K562 (cell line): ENCODE measurements at regions not wholly inside any gene's neighbourhood (a gene's known extent, or its start where the extent isn't known, plus 50 kb on each side); places are given as distances from the start of the nearest gene placed in this dataset.

Experiments
- ATAC-seq: fragments of 200-7000 bp; cut with Tn5 transposase; 3 replicates; pipeline ENCODE4 v1.9.1; 2020; ENCODE audit warnings: moderate library complexity
- BruUV-seq: library from RNA; stranded (reverse); fragments of 400-500 nt; replicated peaks from 2 replicates; lab custom pipeline; 2021; lab: Mats Ljungman, UMichigan
- CTCF ChIA-PET: fragments of 300-600 bp; formaldehyde crosslinking; extraction: SDS; loops from one replicate; lab custom pipeline; 2021; ENCODE audit warnings: low intra/inter-chr PET ratio; lab: Yijun Ruan, JAX
- POLR2A ChIA-PET: fragments of 300-600, 350-650 bp; sonication (Branson Sonifier 250); formaldehyde crosslinking; extraction: SDS; loops from one replicate; lab custom pipeline; 2021; ENCODE audit warnings: antibody characterized with exemption, inconsistent platforms; lab: Yijun Ruan, JAX
- DNase-seq, 4 experiments: peaks; one replicate each; pipeline versions ENCODE4 v3.0.0 to v3.0.0-alpha.2; 2011 to 2018; ENCODE audit warnings: low spot score in 3 of 4, mixed read lengths in 3 of 4; ENCODE audit errors: extremely low read depth in 1 of 4
- FAIRE-seq: peaks from 2 replicates; lab custom pipeline; 2011; peaks lifted over from hg19 to GRCh38; lab: Jason Lieb, UNC
- H2AFZ ChIP-seq: 2 replicates; pipeline ENCODE4 v1.6.0; 2011; ENCODE audit warnings: low read depth, low read length, control low read depth, inconsistent platforms
- H3K27ac ChIP-seq: fragments of 200-600 bp; 3 replicates; pipeline ENCODE4 v1.8.0; 2011; ENCODE audit warnings: low read depth, mild to moderate bottlenecking, control low read depth, inconsistent platforms, low read length, moderate library complexity, mixed read lengths; ENCODE audit errors: extremely low read depth
- H3K27me3 ChIP-seq, 2 experiments: fragments of 300-600 bp in 1 of 2; 2 replicates in 1 of 2; 3 replicates in 1 of 2; pipeline versions ENCODE4 v1.6.0 to v1.8.0; 2011; ENCODE audit warnings: inconsistent platforms in 2 of 2, low read length in 2 of 2, mild to moderate bottlenecking in 1 of 2, mixed read lengths in 1 of 2, moderate library complexity in 1 of 2; ENCODE audit not compliant: control insufficient read depth in 2 of 2, insufficient read depth in 2 of 2
- H3K36me3 ChIP-seq: fragments of 300-600 bp; 3 replicates; pipeline ENCODE4 v1.8.0; 2011; ENCODE audit warnings: mild to moderate bottlenecking, low read length, inconsistent platforms; ENCODE audit not compliant: control insufficient read depth, insufficient read depth
- H3K4me1 ChIP-seq, 2 experiments: fragments of 200-600 bp in 1 of 2; replicated peaks in 1 of 2; 2 replicates in 1 of 2; 3 replicates in 1 of 2; pipeline versions ENCODE4 v1.5.1 to v1.8.0; 2011; ENCODE audit warnings: inconsistent platforms in 2 of 2, low read length in 2 of 2, mild to moderate bottlenecking in 1 of 2, mixed read lengths in 1 of 2, moderate library complexity in 1 of 2; ENCODE audit not compliant: control insufficient read depth in 2 of 2, insufficient read depth in 2 of 2
- H3K4me2 ChIP-seq: 2 replicates; pipeline ENCODE4 v1.6.1; 2011; ENCODE audit warnings: low read length, control low read depth, inconsistent platforms, mixed read lengths; ENCODE audit not compliant: insufficient read depth
- H3K4me3 ChIP-seq: fragments of 200-600 bp; sonication (generic), shearing (Covaris generic); 2 replicates; pipeline ENCODE4 v1.5.1; 2016; ENCODE audit warnings: control low read depth, inconsistent platforms
- H3K79me2 ChIP-seq: fragments of 200-600 bp; 3 replicates; pipeline ENCODE4 v1.8.0; 2011; ENCODE audit warnings: low read length, inconsistent platforms; ENCODE audit not compliant: control insufficient read depth, insufficient read depth
- H3K9ac ChIP-seq, 2 experiments: 2 replicates each; pipeline versions ENCODE4 v1.6.0 to v1.6.1; 2011; ENCODE audit warnings: low read depth in 2 of 2, low read length in 2 of 2, control low read depth in 1 of 2, inconsistent platforms in 1 of 2, mild to moderate bottlenecking in 1 of 2, mixed read lengths in 1 of 2; ENCODE audit not compliant: insufficient read depth in 1 of 2
- H3K9me1 ChIP-seq: one replicate; pipeline ENCODE4 v1.6.0; 2011; ENCODE audit warnings: inconsistent platforms, mild to moderate bottlenecking, low read length, moderate library complexity; ENCODE audit not compliant: control insufficient read depth, insufficient read depth
- H3K9me3 ChIP-seq: replicated peaks from 2 replicates; pipeline ENCODE4 v1.5.1; 2011; ENCODE audit warnings: low read depth, low read length, inconsistent platforms; ENCODE audit not compliant: control insufficient read depth, insufficient read depth
- H4K20me1 ChIP-seq: replicated peaks from 2 replicates; pipeline ENCODE4 v1.6.1; 2011; ENCODE audit warnings: low read length, inconsistent platforms, mixed read lengths; ENCODE audit not compliant: control insufficient read depth, insufficient read depth
- MTA3 ChIP-seq: fragments of 450-650 bp; formaldehyde crosslinking; IDR thresholded peaks from 2 replicates; pipeline ENCODE4 v1.6.1; 2017; ENCODE audit warnings: mild to moderate bottlenecking, borderline replicate concordance
- RAD51 ChIP-seq: fragments of 450-650 bp; IDR thresholded peaks from 2 replicates; pipeline ENCODE4 v1.7.1; 2016; ENCODE audit warnings: low read depth, mild to moderate bottlenecking, borderline replicate concordance
- SETDB1 ChIP-seq: IDR thresholded peaks from one replicate; pipeline ENCODE4 v1.6.1; 2012; ENCODE audit warnings: low read length, control low read depth, inconsistent platforms
- TCF7L2 ChIP-seq: fragments of 150-350 bp; IDR thresholded peaks from 2 replicates; pipeline ENCODE4 v1.6.1; 2016; ENCODE audit warnings: low read depth, mild to moderate bottlenecking, low read length, moderate library complexity
- THRAP3 ChIP-seq: fragments of 450-650 bp; IDR thresholded peaks from 2 replicates; pipeline ENCODE4 v1.6.1; 2016; ENCODE audit warnings: mild to moderate bottlenecking, inconsistent platforms, borderline replicate concordance
- WHSC1 ChIP-seq: IDR thresholded peaks from one replicate; pipeline ENCODE4 v1.6.1; 2012; ENCODE audit warnings: low read length, control low read depth, inconsistent platforms
- ZNF551 ChIP-seq: fragments of 250-450 bp; sonication (Bioruptor Pico); IDR thresholded peaks from 2 replicates; pipeline ENCODE4 v1.5.0; 2021; ENCODE audit warnings: mild to moderate bottlenecking, moderate library complexity
- WGBS: fragments of 100-300 bp; shearing (Covaris generic); methylation state at CpG from one replicate; pipeline ENCODE4 v1.1.6; 2016; ENCODE audit warnings: low coverage, mixed read lengths; ENCODE audit not compliant: insufficient coverage; ENCODE audit errors: missing lambda C conversion rate; 5-methylcytosine and 5-hydroxymethylcytosine counted together
- in situ Hi-C: fragments of 300-500 bp; cut with MboI; formaldehyde crosslinking; loops from 4 replicates; pipeline ENCODE4 v1.15.0; 2018; ENCODE audit warnings: inconsistent platforms, mixed read lengths
- intact Hi-C: fragments of 100-400 bp; cut with micrococcal nuclease; formaldehyde crosslinking; loops from 2 replicates; pipeline ENCODE4 v1.14.2; 2022
- TF ChIP-seq, protein P1 (sequence below), 2 experiments: fragments of 450-650 bp; IDR thresholded peaks; 2 replicates each; pipeline ENCODE4 v1.6.1; 2018; ENCODE audit warnings: mild to moderate bottlenecking in 2 of 2, low read depth in 1 of 2; ENCODE audit not compliant: partially characterized antibody in 2 of 2

DNA sequence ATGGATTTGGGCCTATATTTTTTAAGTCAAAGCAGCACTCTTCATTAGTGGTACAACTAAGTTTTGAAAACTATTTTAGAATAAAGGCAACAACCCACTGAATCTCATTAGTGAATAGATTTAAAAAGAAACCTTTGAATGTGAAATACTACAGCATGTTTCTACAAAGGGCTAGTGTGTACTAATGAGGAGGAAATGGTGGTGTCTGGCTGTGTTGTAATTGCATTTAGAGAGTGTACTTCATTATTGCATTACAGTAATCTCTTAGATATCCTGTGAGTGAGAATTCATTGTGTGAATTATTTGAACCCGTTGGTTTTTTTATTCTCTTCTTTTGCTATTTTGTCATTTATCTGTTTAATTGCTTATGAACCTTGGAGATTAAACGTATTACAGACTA, 575.4 kb upstream of the FAM98A start:
- no peak overlapping the region for H3K4me3 ChIP-seq
- no peaks in the 10 kb centered on the region for H3K79me2 ChIP-seq
- TF ChIP-seq THRAP3: no peak
- no peak for TF ChIP-seq MTA3
- TF ChIP-seq RAD51: no peak
- TF ChIP-seq WHSC1: no peak
- TF ChIP-seq, protein P1, sequence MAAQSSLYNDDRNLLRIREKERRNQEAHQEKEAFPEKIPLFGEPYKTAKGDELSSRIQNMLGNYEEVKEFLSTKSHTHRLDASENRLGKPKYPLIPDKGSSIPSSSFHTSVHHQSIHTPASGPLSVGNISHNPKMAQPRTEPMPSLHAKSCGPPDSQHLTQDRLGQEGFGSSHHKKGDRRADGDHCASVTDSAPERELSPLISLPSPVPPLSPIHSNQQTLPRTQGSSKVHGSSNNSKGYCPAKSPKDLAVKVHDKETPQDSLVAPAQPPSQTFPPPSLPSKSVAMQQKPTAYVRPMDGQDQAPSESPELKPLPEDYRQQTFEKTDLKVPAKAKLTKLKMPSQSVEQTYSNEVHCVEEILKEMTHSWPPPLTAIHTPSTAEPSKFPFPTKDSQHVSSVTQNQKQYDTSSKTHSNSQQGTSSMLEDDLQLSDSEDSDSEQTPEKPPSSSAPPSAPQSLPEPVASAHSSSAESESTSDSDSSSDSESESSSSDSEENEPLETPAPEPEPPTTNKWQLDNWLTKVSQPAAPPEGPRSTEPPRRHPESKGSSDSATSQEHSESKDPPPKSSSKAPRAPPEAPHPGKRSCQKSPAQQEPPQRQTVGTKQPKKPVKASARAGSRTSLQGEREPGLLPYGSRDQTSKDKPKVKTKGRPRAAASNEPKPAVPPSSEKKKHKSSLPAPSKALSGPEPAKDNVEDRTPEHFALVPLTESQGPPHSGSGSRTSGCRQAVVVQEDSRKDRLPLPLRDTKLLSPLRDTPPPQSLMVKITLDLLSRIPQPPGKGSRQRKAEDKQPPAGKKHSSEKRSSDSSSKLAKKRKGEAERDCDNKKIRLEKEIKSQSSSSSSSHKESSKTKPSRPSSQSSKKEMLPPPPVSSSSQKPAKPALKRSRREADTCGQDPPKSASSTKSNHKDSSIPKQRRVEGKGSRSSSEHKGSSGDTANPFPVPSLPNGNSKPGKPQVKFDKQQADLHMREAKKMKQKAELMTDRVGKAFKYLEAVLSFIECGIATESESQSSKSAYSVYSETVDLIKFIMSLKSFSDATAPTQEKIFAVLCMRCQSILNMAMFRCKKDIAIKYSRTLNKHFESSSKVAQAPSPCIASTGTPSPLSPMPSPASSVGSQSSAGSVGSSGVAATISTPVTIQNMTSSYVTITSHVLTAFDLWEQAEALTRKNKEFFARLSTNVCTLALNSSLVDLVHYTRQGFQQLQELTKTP (IDR thresholded peaks at IDR 0.05; ENCODE audit: low read depth in 1 of 2, partially characterized antibody in 2 of 2): no peak
- no peak for TF ChIP-seq SETDB1
- TF ChIP-seq ZNF551 (CRISPR knock-in tag): no peak
- no peak for TF ChIP-seq TCF7L2
- no peak overlapping the region for H3K9ac ChIP-seq
- H4K20me1 ChIP-seq: no peaks in the 10 kb centered on the region
- no peak overlapping the region for H3K27ac ChIP-seq
- no peaks in the 10 kb centered on the region for H3K4me1 ChIP-seq
- intact Hi-C loops (no loop called here), in situ Hi-C loops (no loop called here)
- no peak for ATAC-seq
- H3K4me2 ChIP-seq: no peak overlapping the region
- no peaks in the 10 kb centered on the region for H3K9me1 ChIP-seq
- WGBS: 0% methylated on average over 2 of the region's 2 CpGs
- H2AFZ ChIP-seq: no peak overlapping the region
- no peaks in the 10 kb centered on the region for H3K27me3 ChIP-seq
- BruUV-seq: no TSS peak
- H3K36me3 ChIP-seq: no peaks in the 10 kb centered on the region
- no peak for DNase-seq
- ChIA-PET POLR2A (no interaction called here), CTCF (no interaction called here)
- FAIRE-seq: no peak
- H3K9me3 ChIP-seq: no peaks in the 10 kb centered on the region; the same call in 1 of the 2 replicates
